Keratinocyte (primary cell): ENCODE measurements at regions not wholly inside any gene's neighbourhood (a gene's known extent, or its start where the extent isn't known, plus 50 kb on each side); places are given as distances from the start of the nearest gene placed in this dataset.

Experiments used
- CTCF ChIP-seq, 3 experiments: IDR thresholded peaks in 1 of 3; conservative IDR thresholded peaks in 1 of 3; optimal IDR thresholded peaks in 1 of 3; 2 replicates in 2 of 3; 3 replicates in 1 of 3; pipeline versions ENCODE3 to v1.5.1; 2011; ENCODE audit warnings: low read length in 3 of 3, mild to moderate bottlenecking in 3 of 3, moderate library complexity in 2 of 3, control low read depth in 1 of 3, inconsistent platforms in 1 of 3; ENCODE audit not compliant: insufficient read depth in 2 of 3; ENCODE audit errors: extremely low read depth in 1 of 3
- EZH2 ChIP-seq: IDR thresholded peaks from one replicate; pipeline ENCODE4 v1.6.1; 2012; ENCODE audit warnings: inconsistent platforms, mild to moderate bottlenecking, low read length, moderate library complexity

- no peak for TF ChIP-seq CTCF (optimal IDR thresholded peaks at IDR 0.05 in 1 of 3, IDR thresholded peaks at IDR 0.05 in 1 of 3, conservative IDR thresholded peaks at IDR 0.05 in 1 of 3; ENCODE audit: extremely low read depth in 1 of 3, insufficient read depth in 2 of 3, low read length in 3 of 3)
- no peak for TF ChIP-seq EZH2
Measured at GRCh38 chr1:184821658-184822057, 67.0 kb upstream of the EDEM3 start.
